Endothelial cell of umbilical vein (primary cell): ENCODE measurements at regions not wholly inside any gene's neighbourhood (a gene's known extent, or its start where the extent isn't known, plus 50 kb on each side); places are given as distances from the start of the nearest gene placed in this dataset.

ENCODE experiments used
- CTCF ChIP-seq, 2 donors: IDR thresholded peaks; 1 replicate in 1 of 2; 2 replicates in 1 of 2; pipeline ENCODE4 v1.5.1; 2011; ENCODE audit warnings: low read length in 2 of 2, mild to moderate bottlenecking in 2 of 2, moderate library complexity in 2 of 2, control low read depth in 1 of 2, inconsistent platforms in 1 of 2, low read depth in 1 of 2; ENCODE audit not compliant: insufficient read depth in 1 of 2; ENCODE audit errors: extremely low read depth in 1 of 2
- EZH2 ChIP-seq: IDR thresholded peaks from 2 replicates; pipeline ENCODE4 v1.6.1; 2012; ENCODE audit warnings: borderline replicate concordance, low read depth, mild to moderate bottlenecking, moderate library complexity, low read length, inconsistent platforms; ENCODE audit not compliant: severe bottlenecking
- FOS ChIP-seq: IDR thresholded peaks from 2 replicates; pipeline ENCODE4 v1.6.1; 2011; ENCODE audit warnings: mild to moderate bottlenecking, low read length, moderate library complexity, borderline replicate concordance; ENCODE audit not compliant: insufficient read depth
- GATA2 ChIP-seq: IDR thresholded peaks from 2 replicates; pipeline ENCODE4 v1.7.0; 2011; ENCODE audit warnings: low read depth, mild to moderate bottlenecking, moderate library complexity, mixed read lengths, low read length; ENCODE audit not compliant: insufficient read length, insufficient read depth
- JUN ChIP-seq: IDR thresholded peaks from 2 replicates; pipeline ENCODE4 v1.6.1; 2011; ENCODE audit warnings: borderline replicate concordance, low read depth; ENCODE audit not compliant: insufficient read length, insufficient read depth
- MAX ChIP-seq: IDR thresholded peaks from 2 replicates; pipeline ENCODE4 v1.6.1; 2011; ENCODE audit not compliant: insufficient read depth, insufficient read length
- MYC ChIP-seq: IDR thresholded peaks from one replicate; pipeline ENCODE4 v1.6.1; 2011; ENCODE audit warnings: mild to moderate bottlenecking, low read depth, low read length
- POLR2A ChIP-seq: IDR thresholded peaks from 2 replicates; pipeline ENCODE4 v1.6.1; 2012; ENCODE audit warnings: low read depth, mild to moderate bottlenecking, control low read depth, low read length
- POLR2AphosphoS5 ChIP-seq: IDR thresholded peaks from 2 replicates; pipeline ENCODE4 v1.6.1; 2012; ENCODE audit warnings: low read depth, mild to moderate bottlenecking, control low read depth, low read length, moderate library complexity; ENCODE audit not compliant: insufficient read depth

GRCh38 chr2:146213674-146214073 is 1631.2 kb upstream of the ACVR2A start:
- TF ChIP-seq CTCF (IDR thresholded peaks at IDR 0.05; ENCODE audit: extremely low read depth in 1 of 2, insufficient read depth in 1 of 2, low read depth in 1 of 2, low read length in 2 of 2) (no peak), POLR2A (no peak), POLR2AphosphoS5 (no peak), MAX (no peak), EZH2 (no peak), JUN (no peak), MYC (no peak), GATA2 (no peak), FOS (no peak)
